ENCODE measurements at regions not wholly inside any gene's neighbourhood (a gene's known extent, or its start where the extent isn't known, plus 50 kb on each side); places are given as distances from the start of the nearest gene placed in this dataset.
"Not testable (repeated sequence)": the region's sequence is repeated elsewhere in the genome, so short reads cannot be mapped to it uniquely, and the experiment has no call there.

DNA sequence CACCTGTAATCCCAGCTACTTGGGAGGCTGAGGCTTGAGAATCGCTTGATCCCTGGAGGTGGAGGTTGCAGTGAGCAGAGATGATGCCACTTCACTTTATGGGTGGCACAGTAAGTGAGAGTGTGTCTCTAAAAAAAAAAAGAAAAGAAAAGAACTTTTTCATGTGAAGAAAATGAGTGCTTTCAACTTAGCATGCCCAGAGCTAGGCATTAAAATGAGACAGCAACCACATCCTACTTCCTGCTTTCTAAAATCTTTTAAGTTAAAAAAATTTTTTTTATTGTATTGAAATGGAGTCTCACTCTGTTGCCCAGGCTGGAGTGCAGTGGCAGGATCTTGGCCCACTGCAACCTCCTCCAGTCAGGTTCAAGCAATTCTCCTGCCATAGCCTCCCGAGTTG is 170.4 kb upstream of the NOTCH2NLA start:
- TF ChIP-seq, protein P1, sequence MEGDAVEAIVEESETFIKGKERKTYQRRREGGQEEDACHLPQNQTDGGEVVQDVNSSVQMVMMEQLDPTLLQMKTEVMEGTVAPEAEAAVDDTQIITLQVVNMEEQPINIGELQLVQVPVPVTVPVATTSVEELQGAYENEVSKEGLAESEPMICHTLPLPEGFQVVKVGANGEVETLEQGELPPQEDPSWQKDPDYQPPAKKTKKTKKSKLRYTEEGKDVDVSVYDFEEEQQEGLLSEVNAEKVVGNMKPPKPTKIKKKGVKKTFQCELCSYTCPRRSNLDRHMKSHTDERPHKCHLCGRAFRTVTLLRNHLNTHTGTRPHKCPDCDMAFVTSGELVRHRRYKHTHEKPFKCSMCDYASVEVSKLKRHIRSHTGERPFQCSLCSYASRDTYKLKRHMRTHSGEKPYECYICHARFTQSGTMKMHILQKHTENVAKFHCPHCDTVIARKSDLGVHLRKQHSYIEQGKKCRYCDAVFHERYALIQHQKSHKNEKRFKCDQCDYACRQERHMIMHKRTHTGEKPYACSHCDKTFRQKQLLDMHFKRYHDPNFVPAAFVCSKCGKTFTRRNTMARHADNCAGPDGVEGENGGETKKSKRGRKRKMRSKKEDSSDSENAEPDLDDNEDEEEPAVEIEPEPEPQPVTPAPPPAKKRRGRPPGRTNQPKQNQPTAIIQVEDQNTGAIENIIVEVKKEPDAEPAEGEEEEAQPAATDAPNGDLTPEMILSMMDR (IDR thresholded peaks at IDR 0.05; ENCODE audit: insufficient read depth, low read length, poor library complexity, severe bottlenecking) = not testable (repeated sequence)
- not testable (repeated sequence) for TF ChIP-seq EZH2phosphoT487 (conservative IDR thresholded peaks at IDR 0.05; ENCODE audit: low read length)

All from SU-DHL-6 (cell line).